HCT116 (cell line): ENCODE measurements at regions not wholly inside any gene's neighbourhood (a gene's known extent, or its start where the extent isn't known, plus 50 kb on each side); places are given as distances from the start of the nearest gene placed in this dataset.

Source experiments
- ATAC-seq: fragments of 200-7000 bp; cut with Tn5 transposase; 2 replicates; pipeline ENCODE4 v1.9.1; 2020; ENCODE audit warnings: mild to moderate bottlenecking, moderate library complexity
- BruUV-seq: library from RNA; stranded (reverse); fragments of 400-500 nt; replicated peaks from 2 replicates; lab custom pipeline; 2021; lab: Mats Ljungman, UMichigan
- CTCF ChIA-PET: fragments of 300-600 bp; sonication (Branson Sonifier 250); formaldehyde crosslinking; loops from one replicate; lab custom pipeline; 2021; ENCODE audit warnings: antibody characterized with exemption; lab: Charles Lee
- POLR2A ChIA-PET: fragments of 300-600, 350-600 bp; sonication (Branson Sonifier 250); formaldehyde crosslinking; loops from one replicate; lab custom pipeline; 2021; ENCODE audit warnings: antibody characterized with exemption; lab: Charles Lee
- RAD21 ChIA-PET, 2 experiments: fragments of 300-600 bp; sonication (Branson Sonifier 250); formaldehyde crosslinking; loops; one replicate each; lab custom pipeline; 2023; ENCODE audit warnings: low total read pairs in 2 of 2; ENCODE audit not compliant: uncharacterized antibody in 2 of 2, unreplicated experiment in 2 of 2, low non-redundant PET in 1 of 2; lab: Charles Lee
- DNase-seq: peaks from one replicate; pipeline ENCODE4 v3.0.0-alpha.2; 2010; ENCODE audit warnings: low read depth, low spot score
- H2AFZ ChIP-seq: fragments of 200-600 bp; shearing (Covaris generic), sonication (generic); 2 replicates; pipeline ENCODE4 v1.6.1; 2017; ENCODE audit warnings: low read depth, mixed run types, mixed read lengths, antibody characterized with exemption, low read length; ENCODE audit not compliant: poor library complexity, severe bottlenecking
- H3K27ac ChIP-seq: 2 replicates; pipeline ENCODE4 v1.5.1; 2012; ENCODE audit warnings: low read depth, low read length
- H3K27me3 ChIP-seq: fragments of 200-600 bp; sonication (generic); 2 replicates; pipeline ENCODE4 v1.6.1; 2016; ENCODE audit warnings: mixed run types, low read length, mixed read lengths; ENCODE audit not compliant: insufficient read depth
- H3K36me3 ChIP-seq, 2 experiments: fragments of 200-500 bp in 1 of 2; fragments of 200-600 bp in 1 of 2; sonication (Bioruptor generic) in 1 of 2; sonication (generic) in 1 of 2; 2 replicates each; pipeline versions ENCODE4 v1.5.1 to v1.6.1; 2014 to 2016; ENCODE audit warnings: low read length in 2 of 2, inconsistent platforms in 1 of 2, mixed read lengths in 1 of 2, mixed run types in 1 of 2; ENCODE audit not compliant: insufficient read depth in 2 of 2, control insufficient read depth in 1 of 2
- H3K4me1 ChIP-seq, 2 experiments: fragments of 200-600 bp in 1 of 2; sonication (generic) in 1 of 2; 2 replicates each; pipeline versions ENCODE4 v1.5.1 to v1.6.1; 2012 to 2017; ENCODE audit warnings: low read length in 2 of 2, inconsistent platforms in 1 of 2, mild to moderate bottlenecking in 1 of 2, mixed read lengths in 1 of 2, mixed run types in 1 of 2, moderate library complexity in 1 of 2; ENCODE audit not compliant: insufficient read depth in 2 of 2, control insufficient read depth in 1 of 2
- H3K4me2 ChIP-seq: fragments of 200-600 bp; sonication (generic); 2 replicates; pipeline ENCODE4 v1.6.1; 2017; ENCODE audit warnings: mixed run types, low read length, mixed read lengths
- H3K4me3 ChIP-seq, 2 experiments: fragments of 200-600 bp in 1 of 2; sonication (generic) in 1 of 2; replicated peaks in 1 of 2; 2 replicates each; pipeline ENCODE4 v1.5.1; 2011 to 2016; ENCODE audit warnings: low read length in 2 of 2, control low read depth in 1 of 2, low read depth in 1 of 2, mild to moderate bottlenecking in 1 of 2, mixed read lengths in 1 of 2, mixed run types in 1 of 2
- H3K79me2 ChIP-seq: fragments of 200-600 bp; sonication (generic); 2 replicates; pipeline ENCODE4 v1.6.1; 2017; ENCODE audit warnings: mild to moderate bottlenecking, mixed run types, low read length, moderate library complexity, mixed read lengths; ENCODE audit not compliant: insufficient read depth
- H3K9ac ChIP-seq: fragments of 200-600 bp; sonication (generic); 2 replicates; pipeline ENCODE4 v1.6.1; 2016; ENCODE audit warnings: low read length, mixed read lengths
- H3K9me2 ChIP-seq: fragments of 200-600 bp; sonication (generic), shearing (Covaris generic); 2 replicates; pipeline ENCODE4 v1.6.1; 2017; ENCODE audit warnings: mixed run types, mild to moderate bottlenecking, moderate library complexity; ENCODE audit not compliant: insufficient read depth
- H3K9me3 ChIP-seq, 2 experiments: fragments of 200-500 bp in 1 of 2; fragments of 200-600 bp in 1 of 2; sonication (Bioruptor generic) in 1 of 2; sonication (generic) in 1 of 2; 2 replicates each; pipeline ENCODE4 v1.6.1; 2014 to 2017; ENCODE audit warnings: low read length in 2 of 2, mixed read lengths in 2 of 2, inconsistent platforms in 1 of 2, low read depth in 1 of 2, mild to moderate bottlenecking in 1 of 2, mixed run types in 1 of 2, moderate library complexity in 1 of 2; ENCODE audit not compliant: control insufficient read depth in 1 of 2, insufficient read depth in 1 of 2
- H4K20me1 ChIP-seq: fragments of 200-600 bp; sonication (generic), shearing (Covaris generic); 2 replicates; pipeline ENCODE4 v1.6.1; 2017; ENCODE audit warnings: mixed run types, mild to moderate bottlenecking, moderate library complexity; ENCODE audit not compliant: insufficient read depth
- ATF3 ChIP-seq: IDR thresholded peaks from 2 replicates; pipeline ENCODE4 v1.6.1; 2012
- ELF1 ChIP-seq: IDR thresholded peaks from 2 replicates; pipeline ENCODE4 v1.6.1; 2012; ENCODE audit warnings: low read depth, borderline replicate concordance
- FOSL1 ChIP-seq: IDR thresholded peaks from 2 replicates; pipeline ENCODE4 v1.6.1; 2012; ENCODE audit warnings: low read depth
- JUND ChIP-seq: IDR thresholded peaks from 2 replicates; pipeline ENCODE4 v1.6.1; 2012
- POLR2A ChIP-seq: IDR thresholded peaks from 2 replicates; pipeline ENCODE4 v1.7.0; 2011; ENCODE audit warnings: borderline replicate concordance; ENCODE audit not compliant: insufficient read depth, insufficient read length; ENCODE audit errors: extremely low read depth
- POLR2AphosphoS5 ChIP-seq: IDR thresholded peaks from 2 replicates; pipeline ENCODE4 v1.6.1; 2011; ENCODE audit warnings: mild to moderate bottlenecking, low read depth, low read length, moderate library complexity
- RAD21 ChIP-seq: IDR thresholded peaks from 2 replicates; pipeline ENCODE4 v1.6.1; 2012; ENCODE audit warnings: low read depth, mild to moderate bottlenecking
- SIN3A ChIP-seq: IDR thresholded peaks from 2 replicates; pipeline ENCODE4 v1.6.1; 2012; ENCODE audit warnings: low read depth
- SP1 ChIP-seq: IDR thresholded peaks from 2 replicates; pipeline ENCODE4 v1.6.1; 2012; ENCODE audit warnings: low read depth
- SRF ChIP-seq: IDR thresholded peaks from 2 replicates; pipeline ENCODE4 v1.6.1; 2012; ENCODE audit warnings: low read depth
- TCF7L2 ChIP-seq: IDR thresholded peaks from 2 replicates; pipeline ENCODE4 v1.7.0; 2011; ENCODE audit warnings: borderline replicate concordance, inconsistent platforms; ENCODE audit not compliant: insufficient read depth, insufficient read length; ENCODE audit errors: extremely low read depth
- YY1 ChIP-seq: IDR thresholded peaks from 2 replicates; pipeline ENCODE4 v1.6.1; 2011; ENCODE audit warnings: low read length, low read depth, moderate library complexity, mild to moderate bottlenecking; ENCODE audit not compliant: insufficient replicate concordance; ENCODE audit errors: extremely low read depth
- ZBTB33 ChIP-seq: IDR thresholded peaks from 2 replicates; pipeline ENCODE4 v1.6.1; 2011; ENCODE audit warnings: mild to moderate bottlenecking, low read length, moderate library complexity; ENCODE audit not compliant: insufficient replicate concordance; ENCODE audit errors: extremely low read depth
- ZFX ChIP-seq: fragments of 450-650 bp; IDR thresholded peaks from 2 replicates; pipeline ENCODE4 v1.6.1; 2017
- ZNF274 ChIP-seq: fragments of 200-500 bp; sonication (Bioruptor generic); IDR thresholded peaks from 2 replicates; pipeline ENCODE4 v1.6.1; 2014; ENCODE audit warnings: mild to moderate bottlenecking, low read depth, low read length, inconsistent platforms
- intact Hi-C: fragments of 100-400 bp; cut with micrococcal nuclease; formaldehyde crosslinking; loops from 2 replicates; pipeline ENCODE4 v1.10.0; 2022
- TF ChIP-seq, protein P1 (sequence below), 3 experiments: fragments of 200-600 bp in 1 of 3; sonication (generic) in 1 of 3; IDR thresholded peaks in 2 of 3; conservative IDR thresholded peaks in 1 of 3; 2 replicates each; pipeline ENCODE4 v1.5.1; 2012 to 2017; ENCODE audit warnings: low read depth in 2 of 3, low read length in 2 of 3, antibody characterized with exemption in 1 of 3, borderline replicate concordance in 1 of 3, control low read depth in 1 of 3, mild to moderate bottlenecking in 1 of 3, mixed read lengths in 1 of 3, mixed run types in 1 of 3, moderate library complexity in 1 of 3; ENCODE audit not compliant: insufficient read depth in 1 of 3
- TF ChIP-seq, protein P2 (sequence below): IDR thresholded peaks from 2 replicates; pipeline ENCODE4 v1.6.1; 2012
- TF ChIP-seq, protein P3 (sequence below): IDR thresholded peaks from 2 replicates; pipeline ENCODE4 v1.6.1; 2012; ENCODE audit warnings: low read depth

DNA sequence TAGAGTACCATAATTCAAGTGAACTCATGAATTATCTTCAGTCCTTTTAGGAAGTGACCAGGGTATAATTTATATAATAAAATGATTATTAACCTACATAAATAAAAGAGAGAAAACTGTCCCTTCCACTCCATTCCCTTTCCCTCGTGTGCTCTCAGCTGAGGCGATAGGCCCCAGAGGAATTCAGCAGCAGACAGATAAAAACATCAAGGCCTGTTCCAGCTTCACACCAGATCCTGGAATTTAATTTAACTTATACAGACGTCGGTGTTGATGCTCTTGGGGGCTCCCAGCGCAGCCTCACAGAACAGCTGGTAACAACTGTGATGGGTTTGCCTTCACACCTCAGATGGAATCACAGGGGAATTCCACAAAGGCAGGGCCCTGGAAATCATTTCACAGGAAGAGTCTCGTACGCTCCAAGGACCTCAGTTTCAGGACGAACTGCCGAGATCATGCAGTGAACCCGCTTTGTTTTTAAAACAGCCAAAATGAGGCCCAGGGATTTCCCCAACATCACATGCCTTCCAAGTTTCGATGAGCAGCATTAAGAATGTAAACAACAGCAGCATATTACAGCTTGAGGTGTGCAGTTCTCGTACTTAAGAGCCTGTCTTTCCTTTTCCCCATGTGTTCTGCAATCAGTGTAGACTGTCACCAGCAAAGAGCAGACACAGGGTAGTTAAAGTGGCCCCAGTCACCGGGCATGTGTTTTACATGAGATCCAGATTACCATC, 73.6 kb upstream of the ALDH1B1 start:
- no peak for DNase-seq
- ChIA-PET POLR2A (no interaction called here), CTCF (no interaction called here), RAD21 (no interaction called here)
- Histone ChIP-seq H3K36me3 (no peaks in the 10 kb centered on the region), H3K79me2 (no peaks in the 10 kb centered on the region), H3K9me3 (no peaks in the 10 kb centered on the region), H3K27ac (no peak overlapping the region), H3K4me1 (no peaks in the 10 kb centered on the region), H3K9ac (no peak overlapping the region), H4K20me1 (no peaks in the 10 kb centered on the region), H3K4me3 (no peak overlapping the region), H3K4me2 (no peak overlapping the region), H3K9me2 (no peaks in the 10 kb centered on the region), H3K27me3 (0 out of 2 replicates have a peak, but pooled peaks cover 4% of the 10 kb centered on the region), H2AFZ (no peak overlapping the region)
- BruUV-seq, result no TSS peak
- TF ChIP-seq, protein P1, sequence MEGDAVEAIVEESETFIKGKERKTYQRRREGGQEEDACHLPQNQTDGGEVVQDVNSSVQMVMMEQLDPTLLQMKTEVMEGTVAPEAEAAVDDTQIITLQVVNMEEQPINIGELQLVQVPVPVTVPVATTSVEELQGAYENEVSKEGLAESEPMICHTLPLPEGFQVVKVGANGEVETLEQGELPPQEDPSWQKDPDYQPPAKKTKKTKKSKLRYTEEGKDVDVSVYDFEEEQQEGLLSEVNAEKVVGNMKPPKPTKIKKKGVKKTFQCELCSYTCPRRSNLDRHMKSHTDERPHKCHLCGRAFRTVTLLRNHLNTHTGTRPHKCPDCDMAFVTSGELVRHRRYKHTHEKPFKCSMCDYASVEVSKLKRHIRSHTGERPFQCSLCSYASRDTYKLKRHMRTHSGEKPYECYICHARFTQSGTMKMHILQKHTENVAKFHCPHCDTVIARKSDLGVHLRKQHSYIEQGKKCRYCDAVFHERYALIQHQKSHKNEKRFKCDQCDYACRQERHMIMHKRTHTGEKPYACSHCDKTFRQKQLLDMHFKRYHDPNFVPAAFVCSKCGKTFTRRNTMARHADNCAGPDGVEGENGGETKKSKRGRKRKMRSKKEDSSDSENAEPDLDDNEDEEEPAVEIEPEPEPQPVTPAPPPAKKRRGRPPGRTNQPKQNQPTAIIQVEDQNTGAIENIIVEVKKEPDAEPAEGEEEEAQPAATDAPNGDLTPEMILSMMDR (IDR thresholded peaks at IDR 0.05 in 2 of 3, conservative IDR thresholded peaks at IDR 0.05 in 1 of 3; ENCODE audit: borderline replicate concordance in 1 of 3, insufficient read depth in 1 of 3, low read depth in 2 of 3, low read length in 2 of 3), result no peak
- TF ChIP-seq ZBTB33 (no peak), SIN3A (no peak), TCF7L2 (no peak), JUND (no peak), POLR2AphosphoS5 (no peak), ATF3 (no peak), ZFX (no peak), RAD21 (no peak), ELF1 (no peak), SP1 (no peak), FOSL1 (no peak), YY1 (no peak), POLR2A (no peak), ZNF274 (no peak), SRF (no peak)
- TF ChIP-seq, protein P2, sequence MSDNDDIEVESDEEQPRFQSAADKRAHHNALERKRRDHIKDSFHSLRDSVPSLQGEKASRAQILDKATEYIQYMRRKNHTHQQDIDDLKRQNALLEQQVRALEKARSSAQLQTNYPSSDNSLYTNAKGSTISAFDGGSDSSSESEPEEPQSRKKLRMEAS, result no peak
- TF ChIP-seq, protein P3, sequence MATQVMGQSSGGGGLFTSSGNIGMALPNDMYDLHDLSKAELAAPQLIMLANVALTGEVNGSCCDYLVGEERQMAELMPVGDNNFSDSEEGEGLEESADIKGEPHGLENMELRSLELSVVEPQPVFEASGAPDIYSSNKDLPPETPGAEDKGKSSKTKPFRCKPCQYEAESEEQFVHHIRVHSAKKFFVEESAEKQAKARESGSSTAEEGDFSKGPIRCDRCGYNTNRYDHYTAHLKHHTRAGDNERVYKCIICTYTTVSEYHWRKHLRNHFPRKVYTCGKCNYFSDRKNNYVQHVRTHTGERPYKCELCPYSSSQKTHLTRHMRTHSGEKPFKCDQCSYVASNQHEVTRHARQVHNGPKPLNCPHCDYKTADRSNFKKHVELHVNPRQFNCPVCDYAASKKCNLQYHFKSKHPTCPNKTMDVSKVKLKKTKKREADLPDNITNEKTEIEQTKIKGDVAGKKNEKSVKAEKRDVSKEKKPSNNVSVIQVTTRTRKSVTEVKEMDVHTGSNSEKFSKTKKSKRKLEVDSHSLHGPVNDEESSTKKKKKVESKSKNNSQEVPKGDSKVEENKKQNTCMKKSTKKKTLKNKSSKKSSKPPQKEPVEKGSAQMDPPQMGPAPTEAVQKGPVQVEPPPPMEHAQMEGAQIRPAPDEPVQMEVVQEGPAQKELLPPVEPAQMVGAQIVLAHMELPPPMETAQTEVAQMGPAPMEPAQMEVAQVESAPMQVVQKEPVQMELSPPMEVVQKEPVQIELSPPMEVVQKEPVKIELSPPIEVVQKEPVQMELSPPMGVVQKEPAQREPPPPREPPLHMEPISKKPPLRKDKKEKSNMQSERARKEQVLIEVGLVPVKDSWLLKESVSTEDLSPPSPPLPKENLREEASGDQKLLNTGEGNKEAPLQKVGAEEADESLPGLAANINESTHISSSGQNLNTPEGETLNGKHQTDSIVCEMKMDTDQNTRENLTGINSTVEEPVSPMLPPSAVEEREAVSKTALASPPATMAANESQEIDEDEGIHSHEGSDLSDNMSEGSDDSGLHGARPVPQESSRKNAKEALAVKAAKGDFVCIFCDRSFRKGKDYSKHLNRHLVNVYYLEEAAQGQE, result no peak
- intact Hi-C loops, result loop anchor here (2.0 kb wide), 1 partner anchor 14 kb away; no protein-coding TSS in a partner anchor
- ATAC-seq, result no peak
